ENCODE measurements at regions not wholly inside any gene's neighbourhood (a gene's known extent, or its start where the extent isn't known, plus 50 kb on each side); places are given as distances from the start of the nearest gene placed in this dataset.
"Not testable (repeated sequence)": the region's sequence is repeated elsewhere in the genome, so short reads cannot be mapped to it uniquely, and the experiment has no call there.

- H3K4me3 Mint-ChIP-seq, result no peak overlapping the region
- no peaks in the 10 kb centered on the region for H3K27me3 Mint-ChIP-seq (ENCODE audit: low read depth)
- H3K36me3 Mint-ChIP-seq, result peaks cover 2% of the 10 kb centered on the region
- DNase-seq (ENCODE audit: low spot score in 2 of 2, unreplicated experiment in 2 of 2), result no peak
- H3K27ac Mint-ChIP-seq, result no peak overlapping the region
- H3K4me1 Mint-ChIP-seq, result no peaks in the 10 kb centered on the region
- no peak for TF ChIP-seq CTCF (IDR thresholded peaks at IDR 0.05; ENCODE audit: unreplicated experiment)
- peaks cover 54% of the 10 kb centered on the region for H3K9me3 Mint-ChIP-seq
Observed at GRCh38 chr12:60602601-60603000, 1006.8 kb downstream of the SLC16A7 start.

GRCh38 chr12:60603475-60603874 is 1007.6 kb downstream of the SLC16A7 start:
- not testable (repeated sequence) for H3K27me3 Mint-ChIP-seq (ENCODE audit: low read depth); H3K4me3 Mint-ChIP-seq; DNase-seq (ENCODE audit: low spot score in 2 of 2, unreplicated experiment in 2 of 2); H3K36me3 Mint-ChIP-seq; H3K4me1 Mint-ChIP-seq; H3K27ac Mint-ChIP-seq
- H3K9me3 Mint-ChIP-seq, result peaks cover 51% of the 10 kb centered on the region

GRCh38 chr12:60616400-60616799 is 1020.6 kb downstream of the SLC16A7 start:
- DNase-seq (ENCODE audit: low spot score in 2 of 2, unreplicated experiment in 2 of 2), result no peak
- no peak for TF ChIP-seq CTCF (IDR thresholded peaks at IDR 0.05; ENCODE audit: unreplicated experiment)
- Mint-ChIP-seq H3K36me3 (no peaks in the 10 kb centered on the region), H3K4me1 (no peaks in the 10 kb centered on the region), H3K27me3 (ENCODE audit: low read depth) (no peaks in the 10 kb centered on the region), H3K4me3 (no peak overlapping the region), H3K27ac (no peak overlapping the region), H3K9me3 (peaks cover 44% of the 10 kb centered on the region)

GRCh38 chr12:60630796-60631195 is 1035.0 kb downstream of the SLC16A7 start:
- TF ChIP-seq CTCF (IDR thresholded peaks at IDR 0.05; ENCODE audit: unreplicated experiment), result no peak
- no peaks in the 10 kb centered on the region for H3K36me3 Mint-ChIP-seq
- no peaks in the 10 kb centered on the region for H3K4me1 Mint-ChIP-seq

GRCh38 chr12:60644076-60644475 is 1048.2 kb downstream of the SLC16A7 start:
- no peak for DNase-seq (ENCODE audit: low spot score in 2 of 2, unreplicated experiment in 2 of 2)
- no peaks in the 10 kb centered on the region for H3K36me3 Mint-ChIP-seq
- H3K27me3 Mint-ChIP-seq (ENCODE audit: low read depth), result no peaks in the 10 kb centered on the region
- no peak overlapping the region for H3K4me3 Mint-ChIP-seq
- H3K27ac Mint-ChIP-seq, result no peak overlapping the region
- peaks cover 61% of the 10 kb centered on the region for H3K9me3 Mint-ChIP-seq
- H3K4me1 Mint-ChIP-seq, result no peaks in the 10 kb centered on the region
- TF ChIP-seq CTCF (IDR thresholded peaks at IDR 0.05; ENCODE audit: unreplicated experiment), result no peak

More at GRCh38 chr12:60630796-60631195, 1035.0 kb downstream of the SLC16A7 start:
- Mint-ChIP-seq H3K4me3 (no peak overlapping the region), H3K27me3 (ENCODE audit: low read depth) (no peaks in the 10 kb centered on the region), H3K27ac (no peak overlapping the region), H3K9me3 (peaks cover 22% of the 10 kb centered on the region)
- no peak for DNase-seq (ENCODE audit: low spot score in 2 of 2, unreplicated experiment in 2 of 2)

- Mint-ChIP-seq H3K27ac (no peak overlapping the region), H3K9me3 (peaks cover 45% of the 10 kb centered on the region), H3K4me3 (no peak overlapping the region), H3K27me3 (ENCODE audit: low read depth) (no peaks in the 10 kb centered on the region), H3K36me3 (no peaks in the 10 kb centered on the region), H3K4me1 (no peaks in the 10 kb centered on the region)
- no peak for DNase-seq (ENCODE audit: low spot score in 2 of 2, unreplicated experiment in 2 of 2)
- TF ChIP-seq CTCF (IDR thresholded peaks at IDR 0.05; ENCODE audit: unreplicated experiment), result no peak
Observed at GRCh38 chr12:60666895-60667294, 1071.1 kb downstream of the SLC16A7 start.
